MM.1S (cell line): ENCODE measurements at regions not wholly inside any gene's neighbourhood (a gene's known extent, or its start where the extent isn't known, plus 50 kb on each side); places are given as distances from the start of the nearest gene placed in this dataset.

Experiments used
- EZH2 ChIP-seq: fragments of 300-600 bp; sonication (generic); optimal IDR thresholded peaks from 2 replicates; pipeline ENCODE3; 2017; ENCODE audit warnings: low read depth, mild to moderate bottlenecking, antibody characterized with exemption, low read length, mixed read lengths
- EZH2phosphoT487 ChIP-seq: fragments of 300-600 bp; sonication (generic); IDR thresholded peaks from 2 replicates; pipeline ENCODE4 v1.6.1; 2018; ENCODE audit warnings: antibody characterized with exemption, low read length
- TF ChIP-seq, protein P1 (sequence below): fragments of 300-600 bp; sonication (generic); IDR thresholded peaks from 2 replicates; pipeline ENCODE4 v1.5.1; 2016; ENCODE audit warnings: antibody characterized with exemption, low read length, mixed read lengths

DNA sequence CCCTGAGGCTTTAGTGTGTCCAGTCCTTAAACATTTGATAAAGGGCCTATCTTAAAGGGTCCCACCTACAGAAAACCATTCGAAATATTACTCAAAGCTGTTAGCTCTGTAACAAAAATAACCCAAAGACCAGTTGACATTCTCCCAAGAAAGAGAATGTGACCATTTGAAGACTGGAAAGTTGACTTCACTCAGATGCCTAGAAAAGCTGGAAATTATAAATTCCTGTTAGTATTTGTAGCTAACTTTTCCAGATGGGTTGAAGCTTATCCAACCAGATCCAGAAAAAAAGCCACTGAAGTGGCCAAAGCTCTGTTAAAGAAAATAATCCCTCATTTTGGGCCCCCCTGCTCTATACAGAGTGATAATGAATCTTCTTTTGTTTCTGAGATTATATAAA is 408.4 kb downstream of the PLOD2 start:
- TF ChIP-seq EZH2 (no peak), EZH2phosphoT487 (no peak)
- TF ChIP-seq, protein P1, sequence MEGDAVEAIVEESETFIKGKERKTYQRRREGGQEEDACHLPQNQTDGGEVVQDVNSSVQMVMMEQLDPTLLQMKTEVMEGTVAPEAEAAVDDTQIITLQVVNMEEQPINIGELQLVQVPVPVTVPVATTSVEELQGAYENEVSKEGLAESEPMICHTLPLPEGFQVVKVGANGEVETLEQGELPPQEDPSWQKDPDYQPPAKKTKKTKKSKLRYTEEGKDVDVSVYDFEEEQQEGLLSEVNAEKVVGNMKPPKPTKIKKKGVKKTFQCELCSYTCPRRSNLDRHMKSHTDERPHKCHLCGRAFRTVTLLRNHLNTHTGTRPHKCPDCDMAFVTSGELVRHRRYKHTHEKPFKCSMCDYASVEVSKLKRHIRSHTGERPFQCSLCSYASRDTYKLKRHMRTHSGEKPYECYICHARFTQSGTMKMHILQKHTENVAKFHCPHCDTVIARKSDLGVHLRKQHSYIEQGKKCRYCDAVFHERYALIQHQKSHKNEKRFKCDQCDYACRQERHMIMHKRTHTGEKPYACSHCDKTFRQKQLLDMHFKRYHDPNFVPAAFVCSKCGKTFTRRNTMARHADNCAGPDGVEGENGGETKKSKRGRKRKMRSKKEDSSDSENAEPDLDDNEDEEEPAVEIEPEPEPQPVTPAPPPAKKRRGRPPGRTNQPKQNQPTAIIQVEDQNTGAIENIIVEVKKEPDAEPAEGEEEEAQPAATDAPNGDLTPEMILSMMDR, result no peak
